HEK293T (cell line): ENCODE measurements at regions not wholly inside any gene's neighbourhood (a gene's known extent, or its start where the extent isn't known, plus 50 kb on each side); places are given as distances from the start of the nearest gene placed in this dataset.

Experiments
- BHLHE40 ChIP-seq: fragments of 450-650 bp; IDR thresholded peaks from 2 replicates; pipeline ENCODE4 v1.6.1; 2016; ENCODE audit warnings: mild to moderate bottlenecking, moderate library complexity, borderline replicate concordance
- ELF4 ChIP-seq: fragments of 450-650 bp; IDR thresholded peaks from 2 replicates; pipeline ENCODE4 v1.6.1; 2017; ENCODE audit warnings: antibody characterized with exemption
- FOXA1 ChIP-seq: fragments of 450-650 bp; IDR thresholded peaks from 2 replicates; pipeline ENCODE4 v1.6.1; 2016; ENCODE audit warnings: mild to moderate bottlenecking
- FOXM1 ChIP-seq: fragments of 450-650 bp; IDR thresholded peaks from 2 replicates; pipeline ENCODE4 v1.6.1; 2017; ENCODE audit warnings: mild to moderate bottlenecking, borderline replicate concordance
- HDGF ChIP-seq: fragments of 450-650 bp; IDR thresholded peaks from 2 replicates; pipeline ENCODE4 v1.6.1; 2017; ENCODE audit warnings: antibody characterized with exemption, borderline replicate concordance
- SP1 ChIP-seq: fragments of 450-650 bp; IDR thresholded peaks from 2 replicates; pipeline ENCODE4 v1.6.1; 2017
- ZNF384 ChIP-seq: fragments of 450-650 bp; IDR thresholded peaks from 2 replicates; pipeline ENCODE4 v1.6.1; 2016

GRCh38 chr11:49377978-49378377, 169.6 kb upstream of the FOLH1 start:
- TF ChIP-seq FOXA1 (no peak), ELF4 (no peak), SP1 (no peak), HDGF (no peak), FOXM1 (no peak), BHLHE40 (no peak), ZNF384 (no peak)
